SK-N-MC (cell line): ENCODE measurements at regions not wholly inside any gene's neighbourhood (a gene's known extent, or its start where the extent isn't known, plus 50 kb on each side); places are given as distances from the start of the nearest gene placed in this dataset.
"Not testable (repeated sequence)": the region's sequence is repeated elsewhere in the genome, so short reads cannot be mapped to it uniquely, and the experiment has no call there.

Source experiments
- DNase-seq: peaks from one replicate; pipeline ENCODE4 v3.0.0-alpha.2; 2011; ENCODE audit warnings: low read depth, low spot score
- H3K27ac ChIP-seq: fragments of 200-600 bp; sonication (generic); 2 replicates; pipeline ENCODE4 v1.5.1; 2016; ENCODE audit warnings: mixed run types
- H3K36me3 ChIP-seq: fragments of 200-600 bp; sonication (generic); 2 replicates; pipeline ENCODE4 v1.6.1; 2017; ENCODE audit warnings: antibody characterized with exemption, low read length, mixed read lengths; ENCODE audit not compliant: insufficient read depth
- H3K4me3 ChIP-seq: fragments of 200-600 bp; sonication (generic); 2 replicates; pipeline ENCODE4 v1.5.1; 2016
- H3K9ac ChIP-seq: fragments of 200-600 bp; sonication (generic); 2 replicates; pipeline ENCODE4 v1.8.0; 2017; ENCODE audit warnings: mixed run types, mixed read lengths; ENCODE audit not compliant: insufficient read length
- H3K9me3 ChIP-seq: fragments of 200-600 bp; sonication (generic); 2 replicates; pipeline ENCODE4 v1.6.1; 2017; ENCODE audit warnings: low read depth, mild to moderate bottlenecking, antibody characterized with exemption, low read length, moderate library complexity, mixed read lengths
- EZH2 ChIP-seq: fragments of 200-600 bp; sonication (generic); IDR thresholded peaks from one replicate; pipeline ENCODE4 v1.6.1; 2017; ENCODE audit warnings: antibody characterized with exemption
- FOXP2 ChIP-seq: optimal IDR thresholded peaks from 2 replicates; pipeline ENCODE3; 2011; ENCODE audit warnings: mild to moderate bottlenecking, moderate library complexity; ENCODE audit not compliant: insufficient read depth; ENCODE audit errors: extremely low read length, control extremely low read depth
- POLR2AphosphoS5 ChIP-seq: IDR thresholded peaks from 2 replicates; pipeline ENCODE4 v1.6.1; 2012; ENCODE audit warnings: mild to moderate bottlenecking, low read depth, low read length, borderline replicate concordance

DNA sequence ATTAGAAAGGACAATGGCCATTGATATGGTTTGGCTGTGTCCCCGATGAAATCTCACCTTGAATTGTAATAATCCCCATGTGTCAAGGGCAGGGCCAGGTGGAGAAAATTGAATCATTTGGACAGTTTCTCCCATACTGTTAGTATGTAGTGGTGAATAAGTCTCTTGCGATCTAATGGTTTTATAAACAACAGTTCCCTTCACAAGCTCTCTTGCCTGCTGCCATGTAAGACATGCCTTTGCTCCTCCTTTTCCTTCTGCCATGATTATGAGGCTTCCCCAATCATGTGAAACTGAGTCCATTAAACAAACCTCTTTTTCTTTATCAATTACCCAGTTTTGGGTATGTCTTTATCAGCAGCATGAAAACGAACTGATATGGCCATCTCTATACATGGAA is 302.7 kb downstream of the SFMBT2 start:
- H3K9ac ChIP-seq, result no peak overlapping the region
- no peak for TF ChIP-seq POLR2AphosphoS5
- no peak for TF ChIP-seq EZH2
- no peak for TF ChIP-seq FOXP2
- no peak overlapping the region for H3K27ac ChIP-seq
- H3K9me3 ChIP-seq, result no peaks in the 10 kb centered on the region
- H3K36me3 ChIP-seq, result no peaks in the 10 kb centered on the region
- no peak for DNase-seq
- H3K4me3 ChIP-seq, result no peak overlapping the region

DNA sequence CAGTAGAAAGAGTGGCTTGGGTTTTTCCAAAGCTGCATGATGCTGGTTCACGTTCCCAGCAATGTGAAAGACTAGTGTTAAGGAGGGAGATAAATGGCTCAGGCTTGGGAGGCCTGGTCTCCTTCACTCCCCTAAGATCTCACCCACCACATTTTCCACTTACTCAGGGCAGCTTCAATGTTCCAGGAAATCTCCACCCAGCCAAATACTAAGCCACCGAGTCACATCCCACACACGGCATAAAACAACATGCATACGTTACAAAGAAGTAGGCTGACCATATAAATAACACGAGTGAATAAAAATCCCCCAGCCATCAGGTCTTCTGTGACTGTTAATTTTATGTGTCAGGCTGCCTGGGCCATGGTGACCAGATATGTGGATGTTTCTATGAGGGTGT is 303.5 kb downstream of the SFMBT2 start:
- Histone ChIP-seq H3K9me3 (no peaks in the 10 kb centered on the region), H3K9ac (no peak overlapping the region), H3K36me3 (no peaks in the 10 kb centered on the region), H3K27ac (no peak overlapping the region), H3K4me3 (no peak overlapping the region)
- no peak for DNase-seq
- no peak for TF ChIP-seq EZH2
- TF ChIP-seq FOXP2, result no peak
- TF ChIP-seq POLR2AphosphoS5, result no peak

DNA sequence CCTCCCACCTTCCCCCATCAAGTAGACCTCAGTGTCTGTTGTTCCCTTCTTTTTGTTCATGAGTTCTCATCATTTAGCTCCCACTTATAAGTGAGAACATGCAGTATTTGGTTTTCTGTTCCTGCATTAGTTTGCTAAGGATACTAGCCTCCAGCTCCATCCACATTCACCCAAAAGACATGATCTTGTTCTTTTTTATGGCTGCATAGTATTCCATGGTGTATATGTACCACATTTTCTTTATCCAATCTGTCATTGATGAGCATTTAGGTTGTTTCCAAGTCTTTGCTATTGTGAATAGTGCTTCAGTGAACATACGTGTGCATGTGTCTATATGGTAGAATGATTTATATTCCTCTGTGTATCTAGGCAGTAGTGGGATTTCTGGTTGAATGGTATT is 306.5 kb downstream of the SFMBT2 start:
- not testable (repeated sequence) for H3K4me3 ChIP-seq, DNase-seq, H3K9ac ChIP-seq, H3K9me3 ChIP-seq, H3K36me3 ChIP-seq, H3K27ac ChIP-seq

DNA sequence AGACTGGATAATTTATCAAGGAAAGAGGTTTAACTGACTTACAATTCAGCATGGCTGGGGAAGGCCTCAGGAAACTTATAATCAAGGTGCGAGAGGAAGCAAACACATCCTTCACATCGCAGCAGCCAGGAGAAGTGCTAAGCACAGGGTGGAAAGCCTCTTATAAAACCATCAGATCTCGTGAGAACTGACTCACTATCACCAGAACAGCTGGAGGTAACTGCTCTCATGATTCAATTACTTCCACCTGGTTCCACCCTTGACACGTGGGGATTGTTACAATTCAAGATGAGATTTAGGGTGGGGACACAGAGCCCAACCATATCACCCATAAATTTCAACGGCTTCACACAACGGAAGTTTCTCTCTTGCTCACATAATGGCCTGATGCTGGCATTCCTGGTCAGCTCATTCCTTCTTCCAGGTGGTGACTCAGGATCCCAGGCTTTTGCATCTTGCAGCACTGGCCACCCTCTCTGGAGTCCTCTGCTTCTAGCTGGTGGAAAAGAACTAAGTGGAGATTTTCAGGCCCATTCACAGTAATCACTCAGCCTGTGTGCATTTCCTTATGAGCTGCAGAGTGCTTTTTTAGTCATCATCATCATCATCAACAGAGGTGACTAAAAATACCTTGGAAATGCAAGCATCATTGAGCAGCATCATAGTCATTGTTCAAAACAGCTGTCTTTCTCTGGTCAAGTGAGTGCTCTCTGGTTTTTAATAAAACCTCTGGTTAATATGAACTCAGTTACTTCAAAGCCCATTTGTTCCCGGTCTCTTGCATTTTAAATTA is 308.1 kb downstream of the SFMBT2 start:
- H3K4me3 ChIP-seq, result no peak overlapping the region
- no peak overlapping the region for H3K9ac ChIP-seq
- TF ChIP-seq EZH2 (no peak), POLR2AphosphoS5 (no peak), FOXP2 (no peak)
- no peaks in the 10 kb centered on the region for H3K9me3 ChIP-seq
- DNase-seq, result no peak
- H3K36me3 ChIP-seq, result no peaks in the 10 kb centered on the region
- H3K27ac ChIP-seq, result no peak overlapping the region

DNA sequence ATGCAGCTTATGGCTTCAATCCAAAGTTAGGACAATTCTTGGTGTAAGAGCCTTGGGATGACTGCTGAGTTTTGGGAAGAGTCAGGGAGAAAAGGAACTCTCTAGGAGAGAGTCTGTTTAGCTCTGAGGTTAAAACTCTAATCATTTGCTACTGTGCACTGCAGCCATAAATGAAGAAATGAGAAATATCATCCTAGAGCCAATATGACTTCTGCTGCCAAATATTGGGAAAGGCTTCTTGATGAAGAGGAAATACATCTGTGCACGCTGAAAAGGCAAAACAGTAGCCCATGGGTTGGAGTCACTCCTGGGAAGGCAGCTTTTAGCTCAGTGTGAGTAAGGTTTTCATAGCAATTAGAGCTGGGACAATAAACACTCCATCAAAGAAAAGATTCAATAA is 308.8 kb downstream of the SFMBT2 start:
- Histone ChIP-seq H3K9ac (no peak overlapping the region), H3K27ac (no peak overlapping the region), H3K4me3 (no peak overlapping the region), H3K36me3 (no peaks in the 10 kb centered on the region), H3K9me3 (no peaks in the 10 kb centered on the region)
- no peak for DNase-seq
- TF ChIP-seq EZH2 (no peak), FOXP2 (no peak), POLR2AphosphoS5 (no peak)

DNA sequence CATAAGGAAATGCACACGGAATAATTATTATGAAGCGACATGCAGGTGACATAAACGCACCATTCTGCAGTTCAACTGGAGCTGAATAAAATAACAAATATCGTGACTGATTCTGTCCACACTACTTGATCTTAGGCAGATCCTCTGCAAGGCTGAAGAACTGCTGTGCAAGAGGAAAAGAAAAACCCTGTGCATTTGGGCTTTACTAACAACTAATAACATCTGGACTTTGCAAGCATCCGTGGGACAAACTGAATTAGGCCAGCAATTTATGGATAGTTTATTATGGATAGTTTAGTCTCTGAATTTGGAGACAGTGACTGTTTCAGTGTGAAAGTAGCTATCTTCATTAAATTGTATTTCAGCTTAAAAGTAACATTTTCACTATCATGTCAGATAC is 309.4 kb downstream of the SFMBT2 start:
- Histone ChIP-seq H3K9me3 (no peaks in the 10 kb centered on the region), H3K27ac (no peak overlapping the region), H3K36me3 (no peaks in the 10 kb centered on the region), H3K4me3 (no peak overlapping the region), H3K9ac (no peak overlapping the region)
- no peak for DNase-seq
- TF ChIP-seq FOXP2 (no peak), POLR2AphosphoS5 (no peak), EZH2 (no peak)

DNA sequence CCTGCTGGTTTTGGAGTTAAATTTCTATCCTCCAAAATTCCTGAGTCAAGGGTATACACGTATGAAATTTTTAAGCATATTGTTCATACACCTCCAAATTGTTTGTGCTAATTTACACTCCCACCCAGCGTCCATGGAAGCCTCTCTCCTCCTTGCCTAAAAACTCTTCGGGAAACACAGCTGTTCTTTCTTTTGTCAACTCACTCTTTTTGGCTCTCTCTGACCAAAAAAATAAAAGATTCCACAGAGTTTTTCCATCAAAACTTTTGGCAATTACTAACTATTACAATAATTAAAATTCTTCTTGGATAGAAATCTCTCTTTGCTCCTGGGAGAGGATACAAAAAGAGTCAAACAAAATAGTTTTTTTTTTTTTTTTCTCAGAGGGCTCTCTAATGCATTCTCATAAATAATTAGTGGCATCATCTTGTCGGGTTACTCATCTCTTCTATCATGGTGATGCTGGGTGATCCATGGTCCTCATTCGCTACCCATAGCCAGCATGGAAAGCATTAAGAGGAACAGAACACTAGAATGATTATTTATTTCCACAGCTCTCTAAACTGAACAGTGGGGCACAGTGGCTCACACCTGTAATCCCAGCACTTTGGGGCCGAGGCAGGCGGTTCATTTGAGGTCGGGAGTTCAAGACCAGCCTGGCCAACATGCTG is 310.7 kb downstream of the SFMBT2 start:
- no peak overlapping the region for H3K4me3 ChIP-seq
- H3K9ac ChIP-seq, result no peak overlapping the region
- no peaks in the 10 kb centered on the region for H3K36me3 ChIP-seq
- no peak overlapping the region for H3K27ac ChIP-seq
- TF ChIP-seq FOXP2, result no peak
- TF ChIP-seq POLR2AphosphoS5, result no peak
- TF ChIP-seq EZH2, result no peak
- no peak for DNase-seq
- no peaks in the 10 kb centered on the region for H3K9me3 ChIP-seq

DNA sequence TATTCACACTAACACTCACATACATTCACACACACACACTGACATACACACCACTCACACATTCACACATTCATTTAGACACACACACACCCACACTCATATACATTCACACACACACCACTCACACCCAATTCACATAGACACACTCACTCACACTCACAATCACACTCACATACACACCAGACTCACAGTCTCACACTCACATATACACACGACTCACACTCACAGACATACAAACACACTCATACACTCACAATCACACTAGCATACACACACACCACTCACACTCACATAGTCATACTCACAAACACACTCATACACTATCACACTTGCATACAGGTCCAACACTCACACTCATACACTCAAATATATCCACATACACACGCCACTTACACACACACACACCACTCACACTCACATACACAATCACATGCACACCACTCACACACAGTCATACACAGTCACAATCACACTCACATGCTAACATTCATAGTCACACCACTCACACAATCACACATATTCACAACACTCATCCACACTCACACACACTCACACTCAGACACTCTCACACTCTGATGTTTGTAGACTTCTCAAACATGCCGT is 312.6 kb downstream of the SFMBT2 start:
- Histone ChIP-seq H3K9me3 (no peaks in the 10 kb centered on the region), H3K36me3 (no peaks in the 10 kb centered on the region), H3K4me3 (no peak overlapping the region), H3K27ac (no peak overlapping the region), H3K9ac (no peak overlapping the region)
- TF ChIP-seq POLR2AphosphoS5 (no peak), FOXP2 (no peak), EZH2 (no peak)
- no peak for DNase-seq
